Breast epithelium (tissue), 3 donors: ENCODE measurements at regions not wholly inside any gene's neighbourhood (a gene's known extent, or its start where the extent isn't known, plus 50 kb on each side); places are given as distances from the start of the nearest gene placed in this dataset.
"Not testable (repeated sequence)": the region's sequence is repeated elsewhere in the genome, so short reads cannot be mapped to it uniquely, and the experiment has no call there.

Experiments
- CTCF ChIP-seq, 3 donors: fragments of 450-650 bp; IDR thresholded peaks; one replicate each; pipeline ENCODE4 v1.5.1; 2016 to 2017; ENCODE audit warnings: antibody characterized with exemption in 3 of 3, mild to moderate bottlenecking in 3 of 3, moderate library complexity in 3 of 3
- POLR2A ChIP-seq: fragments of 450-650 bp; IDR thresholded peaks from one replicate; pipeline ENCODE4 v1.6.1; 2016; ENCODE audit warnings: antibody characterized with exemption, mild to moderate bottlenecking, moderate library complexity
- POLR2AphosphoS5 ChIP-seq, 3 donors: sonication (generic); formaldehyde crosslinking; IDR thresholded peaks; one replicate each; pipeline ENCODE4 v1.6.1; 2017; ENCODE audit warnings: antibody characterized with exemption in 3 of 3

GRCh38 chr20:29500738-29501137 lies 1756.7 kb upstream of the DEFB115 start:
- not testable (repeated sequence) for TF ChIP-seq CTCF (IDR thresholded peaks at IDR 0.05); POLR2A; POLR2AphosphoS5 (IDR thresholded peaks at IDR 0.05)
